ENCODE measurements at regions not wholly inside any gene's neighbourhood (a gene's known extent, or its start where the extent isn't known, plus 50 kb on each side); places are given as distances from the start of the nearest gene placed in this dataset.

DNA sequence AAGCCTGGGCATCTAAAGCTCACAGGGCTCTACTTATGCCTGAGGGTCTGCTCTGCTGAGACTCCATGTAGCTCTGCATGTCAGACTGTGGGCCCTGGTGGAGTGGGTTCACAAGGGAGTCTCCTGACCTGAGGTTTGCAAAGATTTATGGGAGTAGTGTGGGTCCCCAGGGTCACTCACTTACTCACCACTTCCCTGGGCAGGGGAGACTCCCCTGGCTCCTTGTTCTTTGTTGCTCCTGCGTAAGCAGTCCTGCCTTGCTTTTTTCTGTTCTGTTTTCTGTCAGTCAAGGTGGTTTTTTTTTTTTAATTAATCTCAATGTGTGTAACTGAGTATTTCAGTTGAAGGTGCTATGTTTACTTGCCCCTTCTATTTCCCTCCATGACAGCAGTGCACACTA lies 256.6 kb downstream of the TMEM38B start:
- TF ChIP-seq POLR2A (IDR thresholded peaks at IDR 0.05; ENCODE audit: low read length) = no peak
- no peak for TF ChIP-seq GATA1 (IDR thresholded peaks at IDR 0.05; ENCODE audit: low read depth, low read length)
